HK-2 (cell line): ENCODE measurements at regions not wholly inside any gene's neighbourhood (a gene's known extent, or its start where the extent isn't known, plus 50 kb on each side); places are given as distances from the start of the nearest gene placed in this dataset.
"Not testable (repeated sequence)": the region's sequence is repeated elsewhere in the genome, so short reads cannot be mapped to it uniquely, and the experiment has no call there.

Experiments used
- DNase-seq: peaks from one replicate; pipeline ENCODE4 v3.0.0-alpha.2; 2018; ENCODE audit not compliant: unreplicated experiment

- DNase-seq: no peak
Measured at GRCh38 chr22:34308101-34308500, 387.8 kb upstream of the LARGE1 start.

DNA sequence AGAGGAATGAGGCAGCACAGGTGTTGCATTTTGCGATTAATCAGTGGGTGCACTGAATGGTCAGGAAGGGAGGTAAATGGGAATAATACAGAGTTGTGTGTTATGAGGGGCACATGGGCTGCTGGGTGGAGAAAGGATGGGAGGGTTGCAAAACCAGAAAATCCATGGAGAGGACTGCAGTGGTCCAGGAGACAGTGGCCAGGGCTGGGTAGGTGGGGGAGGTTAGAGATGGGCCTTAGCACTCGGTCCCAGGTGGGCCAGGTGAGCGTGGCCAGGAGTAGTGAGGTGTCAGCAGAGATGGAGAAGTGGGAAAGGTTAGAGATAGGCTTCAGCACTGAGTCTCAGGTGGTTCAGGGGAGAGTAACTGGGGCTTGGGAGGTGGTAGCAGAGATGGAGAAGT lies 399.1 kb upstream of the LARGE1 start:
- no peak for DNase-seq

GRCh38 chr22:34324763-34325162 lies 404.5 kb upstream of the LARGE1 start:
- DNase-seq: no peak

DNA sequence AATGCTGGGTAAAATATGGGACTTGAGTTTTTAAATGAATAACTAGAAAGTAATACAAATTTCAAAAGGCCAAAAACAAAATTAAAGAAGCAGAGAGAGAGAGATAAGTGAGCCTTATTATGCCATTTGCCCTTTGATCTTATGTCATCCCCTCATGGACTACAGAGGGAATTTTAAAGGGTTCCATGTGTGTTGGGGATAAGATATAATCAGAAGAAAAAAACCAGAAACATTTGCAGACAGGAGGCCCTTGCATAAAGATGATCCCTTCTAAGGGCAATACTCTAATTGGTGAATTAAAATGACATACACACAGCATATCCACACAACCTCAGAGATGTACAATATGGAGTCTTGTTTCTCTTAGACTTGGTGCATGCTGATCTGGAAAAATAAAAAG lies 406.6 kb upstream of the LARGE1 start:
- DNase-seq: no peak

- DNase-seq: no peak
Measured at GRCh38 chr22:34330432-34330831, 410.2 kb upstream of the LARGE1 start.

GRCh38 chr22:34333285-34333684 lies 413.0 kb upstream of the LARGE1 start:
- DNase-seq: no peak

DNA sequence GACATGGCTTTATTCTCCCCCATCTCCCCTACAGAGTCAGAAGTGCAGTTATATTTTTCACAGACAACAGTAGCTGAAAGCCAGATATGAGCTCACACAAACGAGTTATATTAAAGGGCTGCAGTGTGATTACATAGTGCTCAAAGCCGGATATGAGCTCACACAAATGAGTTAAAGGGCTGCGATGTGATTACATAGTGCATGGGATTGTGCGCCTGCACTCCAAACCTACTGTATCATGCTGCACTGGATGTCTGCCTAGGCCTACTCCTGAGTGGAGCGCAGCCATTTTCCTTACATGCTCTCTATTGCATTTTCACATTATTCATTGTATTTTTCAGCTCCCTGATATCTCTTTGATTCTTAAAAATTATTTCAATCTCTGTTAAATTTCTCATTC lies 414.6 kb upstream of the LARGE1 start:
- no peak for DNase-seq

DNA sequence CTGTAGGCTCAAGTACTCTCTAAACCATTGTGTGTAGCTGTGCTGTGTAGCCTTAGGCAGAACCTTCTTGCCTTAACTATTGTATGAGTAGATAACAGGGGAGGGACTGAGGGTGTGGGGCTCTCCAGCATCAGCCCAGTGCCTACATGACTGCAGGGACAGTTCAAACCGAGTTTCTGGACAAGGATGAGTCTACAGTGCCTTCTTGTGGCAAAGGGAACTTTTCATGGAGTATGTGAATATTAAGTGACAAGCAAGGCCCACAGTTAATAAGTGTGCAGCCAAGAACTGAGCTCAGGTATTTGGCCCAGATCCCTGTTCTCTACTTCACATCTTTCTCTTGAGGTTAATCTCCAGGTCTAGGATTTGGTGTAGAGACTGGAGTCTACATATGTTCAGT lies 424.4 kb upstream of the LARGE1 start:
- DNase-seq: no peak

DNA sequence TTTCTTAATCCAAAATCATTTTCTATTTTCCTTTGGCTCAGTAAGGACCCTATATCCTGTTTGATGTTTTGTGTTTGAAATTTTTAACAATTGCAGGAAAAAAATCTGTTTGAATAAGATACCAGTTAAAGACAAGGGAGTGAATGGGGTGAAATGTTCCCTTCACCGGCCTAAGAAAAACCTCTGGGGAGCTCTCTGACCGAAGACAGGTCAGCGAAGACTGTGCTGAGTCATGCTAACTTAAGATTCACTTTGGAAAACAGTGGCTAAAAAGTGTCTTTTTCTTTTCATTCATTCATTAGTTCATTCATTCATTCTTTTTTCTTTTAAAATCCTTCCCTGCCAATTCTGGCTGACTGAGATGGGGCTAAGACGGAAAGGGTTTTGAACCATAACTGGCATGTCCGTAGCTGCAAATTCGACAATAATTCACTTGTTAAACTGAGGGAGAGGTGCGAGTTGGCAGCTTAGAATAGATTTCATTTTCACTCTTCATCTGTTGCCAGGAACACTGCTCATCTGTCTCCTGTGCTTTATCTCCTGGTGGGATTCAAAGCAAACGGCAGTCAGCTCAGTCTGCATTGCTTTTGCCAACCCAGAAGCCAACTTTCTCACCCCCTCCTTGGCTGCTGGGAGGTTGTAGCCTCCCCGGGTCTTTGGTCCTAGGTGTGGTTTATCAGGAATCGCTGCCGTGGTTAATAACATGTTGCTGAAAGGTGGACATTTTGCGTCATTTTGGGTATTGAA lies 434.0 kb upstream of the LARGE1 start:
- DNase-seq: no peak

- no peak for DNase-seq
Measured at GRCh38 chr22:34356481-34356880, 436.2 kb upstream of the LARGE1 start.

- DNase-seq: no peak
Measured at GRCh38 chr22:34370711-34371110, 450.4 kb upstream of the LARGE1 start.

- DNase-seq: no peak
Measured at GRCh38 chr22:34379825-34380224, 459.5 kb upstream of the LARGE1 start.

- no peak for DNase-seq
Measured at GRCh38 chr22:34380532-34380931, 460.3 kb upstream of the LARGE1 start.

DNA sequence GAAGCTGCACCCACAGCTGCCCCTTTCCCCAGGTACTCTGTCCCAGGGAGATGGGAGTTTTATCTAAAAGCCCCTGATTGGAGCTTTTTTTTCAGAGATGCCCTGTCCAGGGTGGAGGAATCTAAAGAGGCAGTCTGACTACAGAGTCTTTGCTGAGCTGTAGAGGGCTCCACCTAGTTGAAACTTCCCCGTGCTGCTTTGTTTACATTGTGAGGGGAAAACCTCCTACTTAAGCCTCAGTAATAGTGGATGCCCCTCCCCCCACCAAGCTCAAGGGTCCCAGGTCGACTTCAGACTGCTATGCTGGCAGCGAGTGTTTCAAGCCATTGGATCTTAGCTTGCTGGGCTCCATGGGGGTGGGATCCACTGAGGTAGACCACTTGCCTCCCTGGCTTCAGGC lies 470.1 kb upstream of the LARGE1 start:
- DNase-seq: no peak

DNA sequence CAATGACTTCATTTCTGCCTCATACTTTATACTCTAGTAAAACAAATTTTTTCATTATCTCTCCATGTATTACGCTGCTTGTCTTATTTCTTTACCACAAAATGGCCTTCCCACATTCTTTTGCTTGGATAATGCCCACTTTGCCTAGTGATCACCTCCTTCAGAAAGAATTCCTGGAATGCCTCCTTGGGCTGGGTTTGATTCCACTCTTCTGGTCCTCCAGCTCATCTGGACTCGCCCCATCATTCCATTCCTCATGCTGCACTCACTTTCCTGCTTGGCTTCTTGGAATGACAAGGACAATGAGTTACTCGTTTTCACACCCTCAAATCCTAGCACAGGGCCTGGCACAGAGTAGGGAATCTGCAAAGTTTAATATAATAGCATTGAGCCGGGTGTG lies 475.1 kb upstream of the LARGE1 start:
- DNase-seq: no peak

DNA sequence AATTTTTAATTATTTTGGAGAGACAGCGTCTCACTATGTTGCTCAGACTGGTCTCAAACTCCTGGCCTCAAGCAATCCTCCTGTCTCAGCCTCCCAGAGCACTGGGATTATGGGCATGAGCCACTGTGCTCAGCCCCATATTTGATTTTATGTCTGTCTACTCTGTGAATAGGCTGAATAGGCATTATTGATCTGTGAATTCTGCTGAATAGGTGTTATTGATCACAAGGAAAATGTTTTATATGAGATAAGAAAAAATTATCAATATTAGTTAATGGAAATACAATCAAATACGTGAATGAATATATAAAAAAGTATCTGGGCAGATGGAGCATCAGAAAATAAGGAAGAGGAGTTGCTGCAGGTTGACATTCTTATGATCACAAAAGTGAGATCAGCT lies 483.4 kb upstream of the LARGE1 start:
- DNase-seq: no peak

GRCh38 chr22:34410111-34410510 lies 489.8 kb upstream of the LARGE1 start:
- DNase-seq: no peak

DNA sequence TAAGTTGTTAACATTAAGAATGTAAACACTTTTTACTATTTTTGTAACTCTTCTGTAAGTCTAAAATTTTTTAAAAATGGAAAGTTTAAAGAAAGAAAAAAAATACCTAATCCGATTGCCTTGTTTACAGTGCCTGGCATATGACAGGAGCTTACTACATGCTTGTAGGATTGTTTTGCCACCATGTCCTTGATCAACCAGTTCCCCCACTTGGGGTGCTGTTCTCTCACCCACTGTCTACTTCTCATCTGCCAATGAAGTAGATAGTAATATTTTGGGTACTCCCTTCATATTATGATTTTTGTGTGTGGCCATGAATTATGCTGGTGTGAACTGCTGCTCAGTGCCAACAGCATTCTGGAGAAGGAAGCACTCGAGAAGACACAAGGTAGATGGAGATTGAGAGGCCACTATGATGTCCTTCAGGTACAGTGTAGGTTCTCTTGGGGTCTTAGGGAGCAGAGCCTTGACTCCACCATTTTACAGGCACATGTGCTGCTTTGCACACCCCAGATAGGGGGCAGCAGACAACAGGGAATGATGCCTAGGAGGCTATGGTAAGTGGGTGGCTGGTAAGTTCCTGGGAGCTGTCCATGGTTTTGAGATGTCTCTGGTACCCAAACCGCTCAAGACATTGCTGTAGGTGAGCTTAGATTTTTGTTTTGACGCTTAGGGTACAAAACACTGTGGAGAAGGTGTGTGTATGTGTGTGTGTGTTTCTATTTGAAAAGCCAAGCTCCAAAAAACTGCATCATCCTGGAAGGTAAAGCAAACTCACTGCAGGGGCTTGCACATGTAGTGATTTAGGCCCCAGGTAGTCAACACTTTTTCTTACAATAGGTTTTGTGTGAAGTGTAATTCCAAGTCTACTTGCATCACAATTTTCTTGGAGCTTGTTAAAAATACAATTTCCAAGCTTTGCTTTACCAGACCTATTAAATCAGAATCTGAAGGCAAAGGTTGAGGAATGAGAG lies 494.5 kb upstream of the LARGE1 start:
- peak; percentile 56 for DNase-seq

- DNase-seq: no peak
Measured at GRCh38 chr22:34416022-34416860, 496.0 kb upstream of the LARGE1 start.

GRCh38 chr22:34422948-34423347 lies 502.7 kb upstream of the LARGE1 start:
- not testable (repeated sequence) for DNase-seq

DNA sequence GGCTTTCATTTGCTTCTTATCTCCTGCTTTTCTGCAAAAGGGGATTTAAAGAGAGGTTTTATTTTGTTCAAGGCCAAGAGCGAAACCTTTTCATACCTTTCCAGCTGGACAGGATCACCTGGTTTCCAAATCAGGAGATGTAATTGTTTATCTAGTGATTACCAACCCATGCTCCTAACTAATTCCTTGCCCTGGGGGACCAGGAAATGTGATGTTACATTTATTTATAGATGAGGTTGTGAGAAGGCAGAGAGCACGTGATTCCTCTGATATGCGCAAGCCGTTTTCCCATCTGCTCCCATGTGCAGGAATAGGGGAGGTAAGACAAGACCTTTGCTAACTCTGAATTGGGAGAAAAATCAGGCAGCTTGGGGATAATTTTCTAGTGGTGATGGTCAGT lies 507.2 kb upstream of the LARGE1 start:
- DNase-seq: no peak

DNA sequence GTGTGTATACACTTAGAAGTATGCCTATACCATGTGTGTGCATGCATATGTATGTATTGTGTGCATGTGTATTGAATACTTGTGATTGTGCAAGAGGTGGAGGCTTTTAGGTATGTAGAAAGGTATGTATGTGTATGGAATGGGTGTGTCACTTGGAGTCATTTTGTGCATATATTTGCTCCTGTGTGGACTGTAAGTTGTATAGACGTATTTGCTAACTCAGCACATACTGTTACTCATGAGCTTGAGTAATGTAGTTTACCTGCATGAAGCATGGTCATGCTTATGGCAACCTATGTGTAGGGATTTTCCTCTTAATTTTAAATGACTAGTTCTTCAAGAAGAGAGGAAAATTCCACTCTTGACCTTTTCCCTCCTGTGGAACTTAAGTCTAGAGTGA lies 507.6 kb upstream of the LARGE1 start:
- DNase-seq: no peak
